Thoracic aorta (tissue), 2 donors: ENCODE measurements at regions not wholly inside any gene's neighbourhood (a gene's known extent, or its start where the extent isn't known, plus 50 kb on each side); places are given as distances from the start of the nearest gene placed in this dataset.

Experiments
- ATAC-seq: fragments of 150-250 bp; one replicate; pipeline ENCODE4 v1.8.0; 2017; ENCODE audit warnings: low read depth; ENCODE audit not compliant: insufficient number of reproducible peaks, low FRiP score
- DNase-seq: peaks from one replicate; pipeline ENCODE4 v3.0.0-alpha.2; 2020; ENCODE audit warnings: low spot score
- H3K27ac ChIP-seq, 2 donors: fragments of 200-600 bp; sonication (generic); 1 replicate in 1 of 2; 2 replicates in 1 of 2; pipeline ENCODE4 v1.5.1; 2016; ENCODE audit warnings: mild to moderate bottlenecking in 2 of 2, moderate library complexity in 2 of 2
- H3K27me3 ChIP-seq: fragments of 200-600 bp; sonication (generic); replicated peaks from 2 replicates; pipeline ENCODE4 v1.6.0; 2016; ENCODE audit warnings: mild to moderate bottlenecking; ENCODE audit not compliant: insufficient read depth
- H3K36me3 ChIP-seq: fragments of 200-600 bp; sonication (generic); one replicate; pipeline ENCODE4 v1.5.1; 2016
- H3K4me1 ChIP-seq, 2 donors: fragments of 200-600 bp; sonication (generic); 1 replicate in 1 of 2; 2 replicates in 1 of 2; pipeline versions ENCODE4 v1.5.1 to v1.6.0; 2016; ENCODE audit warnings: low read depth in 2 of 2, mild to moderate bottlenecking in 1 of 2; ENCODE audit not compliant: control insufficient read depth in 1 of 2
- H3K4me3 ChIP-seq: fragments of 200-600 bp; sonication (generic); 2 replicates; pipeline ENCODE4 v1.5.1; 2016; ENCODE audit warnings: mild to moderate bottlenecking
- H3K9me3 ChIP-seq: fragments of 200-600 bp; sonication (generic); 2 replicates; pipeline ENCODE4 v1.5.1; 2016
- CTCF ChIP-seq: fragments of 200-600 bp; sonication (generic); IDR thresholded peaks from one replicate; pipeline ENCODE4 v1.5.1; 2019; ENCODE audit warnings: antibody characterized with exemption

GRCh38 chr15:62750471-62750870 lies 292.1 kb upstream of the TPM1 start:
- H3K9me3 ChIP-seq = no peaks in the 10 kb centered on the region
- H3K36me3 ChIP-seq = peaks cover 14% of the 10 kb centered on the region
- no peaks in the 10 kb centered on the region for H3K27me3 ChIP-seq
- TF ChIP-seq CTCF = no peak
- no peak for DNase-seq
- no peak overlapping the region for H3K4me3 ChIP-seq
- no peak for ATAC-seq
- no peak overlapping the region for H3K27ac ChIP-seq
- no peaks in the 10 kb centered on the region for H3K4me1 ChIP-seq

- Histone ChIP-seq H3K27ac (no peak overlapping the region), H3K4me1 (peaks cover 4 to 6% of the 10 kb centered on the region in 2 donors)
- no peak for ATAC-seq
Observed at GRCh38 chr15:62752657-62753517, 289.7 kb upstream of the TPM1 start.

GRCh38 chr15:62753518-62754221 lies 288.9 kb upstream of the TPM1 start:
- no peak for DNase-seq
- H3K4me3 ChIP-seq = no peak overlapping the region
- H3K36me3 ChIP-seq = peaks cover 26% of the 10 kb centered on the region
- H3K27me3 ChIP-seq = no peaks in the 10 kb centered on the region
- H3K4me1 ChIP-seq = peaks cover 6 to 11% of the 10 kb centered on the region in 2 donors
- no peak for TF ChIP-seq CTCF
- no peak for ATAC-seq
- no peak overlapping the region for H3K27ac ChIP-seq
- H3K9me3 ChIP-seq = no peaks in the 10 kb centered on the region

More at GRCh38 chr15:62752657-62753517, 289.7 kb upstream of the TPM1 start:
- TF ChIP-seq CTCF = no peak
- H3K9me3 ChIP-seq = no peaks in the 10 kb centered on the region
- peaks cover 26% of the 10 kb centered on the region for H3K36me3 ChIP-seq
- H3K27me3 ChIP-seq = no peaks in the 10 kb centered on the region
- H3K4me3 ChIP-seq = no peak overlapping the region
- no peak for DNase-seq

- ATAC-seq (no peak), DNase-seq (no peak)
- H3K36me3 ChIP-seq = peaks cover 22% of the 10 kb centered on the region
- no peak overlapping the region for H3K4me3 ChIP-seq
- H3K27me3 ChIP-seq = no peaks in the 10 kb centered on the region
- peak overlapping the region in 1 of 2 donors; percentile 13 for H3K27ac ChIP-seq
- peaks cover 15 to 28% of the 10 kb centered on the region in 2 donors for H3K4me1 ChIP-seq
- H3K9me3 ChIP-seq = no peaks in the 10 kb centered on the region
- TF ChIP-seq CTCF = no peak
Observed at GRCh38 chr15:62756326-62756994, 286.1 kb upstream of the TPM1 start.

- DNase-seq (no peak), ATAC-seq (no peak)
- Histone ChIP-seq H3K4me3 (no peak overlapping the region), H3K9me3 (no peaks in the 10 kb centered on the region), H3K27ac (peak overlapping the region; percentile 13 to 79), H3K27me3 (no peaks in the 10 kb centered on the region), H3K4me1 (peaks cover 15 to 28% of the 10 kb centered on the region in 2 donors), H3K36me3 (peaks cover 26% of the 10 kb centered on the region)
- no peak for TF ChIP-seq CTCF
Observed at GRCh38 chr15:62756995-62757360, 285.6 kb upstream of the TPM1 start.
